ENCODE measurements at regions not wholly inside any gene's neighbourhood (a gene's known extent, or its start where the extent isn't known, plus 50 kb on each side); places are given as distances from the start of the nearest gene placed in this dataset.

DNA sequence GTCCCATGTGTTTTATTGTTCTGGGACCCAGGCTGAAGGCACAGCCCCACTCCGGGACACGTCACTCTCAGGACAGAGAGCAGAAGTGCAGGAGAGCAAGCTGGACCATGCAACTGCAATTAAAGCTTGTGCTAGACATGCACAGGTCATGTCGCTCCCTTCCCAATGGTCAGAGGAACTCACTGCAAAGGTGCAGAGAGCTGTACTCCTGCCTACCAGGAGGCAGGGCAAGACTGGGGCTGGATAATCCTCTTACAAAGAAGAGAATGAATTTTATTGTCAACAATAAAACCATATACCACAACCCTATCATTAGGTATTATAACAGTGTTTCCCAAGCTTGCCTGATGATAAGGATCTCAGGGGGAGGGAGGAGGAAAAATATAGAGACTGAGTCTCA is 74.0 kb upstream of the NEK6 start:
- TF ChIP-seq CTCF (IDR thresholded peaks at IDR 0.05): no peak
- H3K4me1 ChIP-seq (ENCODE audit: low read depth): peaks cover 5% of the 10 kb centered on the region
- DNase-seq (peak in 2 of 3 donors; percentile 39 to 56), ATAC-seq (peak; percentile 93)
- H3K36me3 ChIP-seq (ENCODE audit: low read depth): no peaks in the 10 kb centered on the region
- peaks cover 3% of the 10 kb centered on the region for H3K9me3 ChIP-seq
- no peak overlapping the region for H3K4me3 ChIP-seq
- intact Hi-C loops (cut with DNase I, micrococcal nuclease): no loop called here

- no peak overlapping the region for H3K4me3 ChIP-seq
- DNase-seq (no peak), ATAC-seq (no peak)
- H3K4me1 ChIP-seq (ENCODE audit: low read depth): peaks cover 5% of the 10 kb centered on the region
- no peak for TF ChIP-seq CTCF (IDR thresholded peaks at IDR 0.05)
- no peaks in the 10 kb centered on the region for H3K36me3 ChIP-seq (ENCODE audit: low read depth)
- peaks cover 3% of the 10 kb centered on the region for H3K9me3 ChIP-seq
- intact Hi-C loops (cut with DNase I, micrococcal nuclease): no loop called here
These were observed 72.3 kb upstream of the NEK6 start for GRCh38 chr9:124185413-124185812.

DNA sequence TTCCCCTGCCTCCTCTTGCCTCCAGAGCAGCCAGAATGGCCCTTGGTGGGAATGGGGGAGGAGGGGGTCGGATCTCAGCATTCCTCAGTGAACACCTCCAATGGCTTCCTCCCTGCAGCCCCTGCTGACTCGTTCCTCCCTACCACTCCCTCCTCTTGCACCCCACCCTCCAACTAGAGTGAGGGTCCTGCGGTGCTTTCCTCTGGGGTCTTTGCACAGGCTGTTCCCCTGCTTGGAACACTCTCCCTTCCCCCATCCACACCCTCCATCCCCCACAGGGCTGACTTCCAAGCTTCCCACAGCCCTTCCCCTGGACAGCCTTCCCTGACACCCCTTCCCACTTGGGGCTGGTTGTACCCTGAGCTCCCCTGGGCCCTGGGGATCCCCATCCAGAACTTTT is 70.4 kb upstream of the NEK6 start:
- Histone ChIP-seq H3K9me3 (peaks cover 3% of the 10 kb centered on the region), H3K4me1 (ENCODE audit: low read depth) (peaks cover 5% of the 10 kb centered on the region), H3K36me3 (ENCODE audit: low read depth) (no peaks in the 10 kb centered on the region), H3K4me3 (no peak overlapping the region)
- TF ChIP-seq CTCF (IDR thresholded peaks at IDR 0.05): no peak
- ATAC-seq: no peak
- intact Hi-C loops (cut with DNase I, micrococcal nuclease): no loop called here
- no peak for DNase-seq

GRCh38 chr9:124188331-124189110 is 69.2 kb upstream of the NEK6 start:
- ATAC-seq: no peak
- Histone ChIP-seq H3K4me3 (no peak overlapping the region), H3K36me3 (ENCODE audit: low read depth) (no peaks in the 10 kb centered on the region), H3K4me1 (ENCODE audit: low read depth) (peaks cover 5% of the 10 kb centered on the region), H3K9me3 (peaks cover 3% of the 10 kb centered on the region)
- TF ChIP-seq CTCF (IDR thresholded peaks at IDR 0.05): no peak
- no peak for DNase-seq
- intact Hi-C loops (cut with DNase I, micrococcal nuclease): no loop called here

DNA sequence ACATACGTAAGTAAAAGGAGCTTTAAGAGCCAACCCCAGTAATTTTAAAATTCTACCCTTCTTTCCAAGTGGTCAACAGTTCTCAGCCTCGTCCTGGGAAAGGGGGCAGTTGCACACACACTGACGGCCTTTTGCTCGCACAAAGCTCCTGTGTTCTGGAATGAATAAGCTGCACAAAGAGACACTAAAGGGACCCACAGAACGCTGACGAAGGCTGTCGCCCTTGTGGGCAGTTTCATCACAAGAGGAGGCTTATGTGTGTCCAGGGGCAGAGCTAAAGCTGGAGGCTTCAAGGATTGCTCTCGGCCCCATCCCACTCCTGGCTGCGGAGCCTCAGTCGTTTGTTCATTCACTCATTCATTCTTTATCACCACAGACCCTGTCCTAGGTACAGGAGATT is 67.0 kb upstream of the NEK6 start:
- Histone ChIP-seq H3K9me3 (no peaks in the 10 kb centered on the region), H3K36me3 (ENCODE audit: low read depth) (no peaks in the 10 kb centered on the region), H3K4me3 (no peak overlapping the region), H3K4me1 (ENCODE audit: low read depth) (no peaks in the 10 kb centered on the region)
- DNase-seq (no peak), ATAC-seq (no peak)
- TF ChIP-seq CTCF (IDR thresholded peaks at IDR 0.05): no peak
- intact Hi-C loops (cut with DNase I, micrococcal nuclease): no loop called here
